D721Med (cell line): ENCODE measurements at regions not wholly inside any gene's neighbourhood (a gene's known extent, or its start where the extent isn't known, plus 50 kb on each side); places are given as distances from the start of the nearest gene placed in this dataset.

Source experiments
- DNase-seq: peaks from one replicate; pipeline ENCODE4 v3.0.0; 2011; ENCODE audit warnings: low spot score; ENCODE audit not compliant: insufficient read length
- FAIRE-seq: peaks from 2 replicates; lab custom pipeline; 2011; peaks lifted over from hg19 to GRCh38; lab: Jason Lieb, UNC
- CTCF ChIP-seq: IDR thresholded peaks from 2 replicates; pipeline ENCODE4 v1.5.1; 2012; ENCODE audit warnings: mild to moderate bottlenecking, control low read depth; ENCODE audit not compliant: insufficient read depth; ENCODE audit errors: missing control alignments

GRCh38 chr2:129791712-129792111, 187.8 kb upstream of the RAB6C start:
- DNase-seq (no peak), FAIRE-seq (no peak)
- no peak for TF ChIP-seq CTCF

GRCh38 chr2:129793431-129793902, 186.0 kb upstream of the RAB6C start:
- TF ChIP-seq CTCF: no peak
- DNase-seq (no peak), FAIRE-seq (no peak)

GRCh38 chr2:129794116-129794515, 185.3 kb upstream of the RAB6C start:
- DNase-seq (no peak), FAIRE-seq (no peak)

GRCh38 chr2:129794540-129794939, 184.9 kb upstream of the RAB6C start:
- TF ChIP-seq CTCF: no peak
- DNase-seq: no peak
- FAIRE-seq: no peak

More at GRCh38 chr2:129794116-129794515, 185.3 kb upstream of the RAB6C start:
- TF ChIP-seq CTCF: no peak

- DNase-seq (no peak), FAIRE-seq (no peak)
- TF ChIP-seq CTCF: no peak
Measured at GRCh38 chr2:129796225-129796624, 183.2 kb upstream of the RAB6C start.

- no peak for TF ChIP-seq CTCF
- FAIRE-seq (no peak), DNase-seq (no peak)
Measured at GRCh38 chr2:129796801-129797488, 182.5 kb upstream of the RAB6C start.
